Neural progenitor cell (in vitro differentiated cells): ENCODE measurements at regions not wholly inside any gene's neighbourhood (a gene's known extent, or its start where the extent isn't known, plus 50 kb on each side); places are given as distances from the start of the nearest gene placed in this dataset.

Source experiments
- DNase-seq: peaks from one replicate; pipeline ENCODE4 v3.0.0-alpha.2; 2016; ENCODE audit warnings: low spot score
- H2AFZ ChIP-seq: fragments of 200-600 bp; sonication (generic); replicated peaks from 2 replicates; pipeline ENCODE4 v1.6.1; 2016; ENCODE audit warnings: antibody characterized with exemption
- H3F3A ChIP-seq: fragments of 200-600 bp; sonication (generic); 2 replicates; pipeline ENCODE4 v1.6.1; 2016; ENCODE audit warnings: antibody characterized with exemption, low read depth
- H3K27ac ChIP-seq: fragments of 200-600 bp; sonication (generic); 2 replicates; pipeline ENCODE4 v1.5.1; 2016; ENCODE audit warnings: mild to moderate bottlenecking
- H3K27me3 ChIP-seq: fragments of 200-600 bp; sonication (generic); 2 replicates; pipeline ENCODE4 v1.6.1; 2016; ENCODE audit warnings: mild to moderate bottlenecking, moderate library complexity
- H3K36me3 ChIP-seq: fragments of 200-600 bp; sonication (generic); 2 replicates; pipeline ENCODE4 v1.5.1; 2016
- H3K4me1 ChIP-seq: fragments of 200-600 bp; sonication (generic); 2 replicates; pipeline ENCODE4 v1.6.1; 2016; ENCODE audit warnings: mixed run types
- H3K4me2 ChIP-seq: fragments of 200-600 bp; sonication (generic); 2 replicates; pipeline ENCODE4 v1.6.1; 2016
- H3K4me3 ChIP-seq: fragments of 200-600 bp; sonication (generic); 2 replicates; pipeline ENCODE4 v1.5.1; 2016
- H3K79me2 ChIP-seq: fragments of 200-600 bp; sonication (generic); 2 replicates; pipeline ENCODE4 v1.6.1; 2016; ENCODE audit warnings: low read depth
- H3K9ac ChIP-seq: fragments of 200-600 bp; sonication (generic); 2 replicates; pipeline ENCODE4 v1.6.1; 2016
- H3K9me3 ChIP-seq: fragments of 200-600 bp; sonication (generic); 2 replicates; pipeline ENCODE4 v1.5.1; 2016; ENCODE audit warnings: low read depth
- H4K20me1 ChIP-seq: fragments of 200-600 bp; sonication (generic); 2 replicates; pipeline ENCODE4 v1.6.1; 2016; ENCODE audit warnings: low read depth
- H3K27ac Mint-ChIP-seq: 3 replicates; pipeline ENCODE4 v1.8.0; 2021; ENCODE audit warnings: mixed read lengths
- H3K27me3 Mint-ChIP-seq: 2 replicates; pipeline ENCODE4 v1.8.0; 2022; ENCODE audit warnings: low read depth, mild to moderate bottlenecking, inconsistent platforms, moderate library complexity, mixed read lengths; ENCODE audit not compliant: insufficient read depth
- H3K36me3 Mint-ChIP-seq: 3 replicates; pipeline ENCODE4 v1.8.0; 2021; ENCODE audit warnings: mixed read lengths
- H3K4me1 Mint-ChIP-seq: 3 replicates; pipeline ENCODE4 v1.8.0; 2021; ENCODE audit warnings: mixed read lengths
- H3K4me3 Mint-ChIP-seq: 3 replicates; pipeline ENCODE4 v1.8.0; 2021; ENCODE audit warnings: mild to moderate bottlenecking, moderate library complexity, mixed read lengths
- H3K9me3 Mint-ChIP-seq: 3 replicates; pipeline ENCODE4 v1.8.0; 2020; ENCODE audit warnings: mixed read lengths
- EZH2 ChIP-seq: fragments of 200-600 bp; sonication (generic); IDR thresholded peaks from 2 replicates; pipeline ENCODE4 v1.6.1; 2017; ENCODE audit warnings: antibody characterized with exemption, mild to moderate bottlenecking, moderate library complexity
- EZH2phosphoT487 ChIP-seq: fragments of 200-600 bp; sonication (generic); IDR thresholded peaks from 2 replicates; pipeline ENCODE4 v1.6.1; 2017; ENCODE audit warnings: antibody characterized with exemption
- TF ChIP-seq, protein P1 (sequence below): fragments of 200-600 bp; sonication (generic); IDR thresholded peaks from 2 replicates; pipeline ENCODE4 v1.5.1; 2017; ENCODE audit warnings: antibody characterized with exemption, mild to moderate bottlenecking

DNA sequence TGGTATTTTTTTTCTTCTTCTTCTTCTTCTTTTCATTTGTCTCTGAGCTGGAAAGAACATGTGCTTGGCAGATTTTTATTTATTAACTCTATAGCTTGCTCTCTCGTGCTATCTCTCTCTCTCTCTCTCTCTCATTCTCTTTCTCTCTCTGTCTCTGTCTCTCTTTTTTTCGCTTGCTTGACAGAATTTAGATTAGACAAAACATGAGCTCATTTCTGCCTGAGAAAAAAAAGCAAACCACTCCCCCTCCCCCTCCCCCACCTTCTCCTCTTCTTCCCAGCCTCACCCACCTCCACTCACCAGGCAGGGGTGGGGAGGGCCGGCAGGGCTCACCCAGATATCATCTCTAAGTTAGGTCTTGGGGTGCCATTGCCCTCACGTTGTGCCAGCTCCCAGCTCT, 81.5 kb downstream of the PJA1 start:
- peaks cover 2% of the 10 kb centered on the region for H3K4me1 ChIP-seq
- no peak overlapping the region for H3K9ac ChIP-seq
- H3K4me2 ChIP-seq, result no peak overlapping the region
- peaks cover 45% of the 10 kb centered on the region for H3K4me1 Mint-ChIP-seq
- H3K9me3 Mint-ChIP-seq, result peaks cover 5% of the 10 kb centered on the region
- no peaks in the 10 kb centered on the region for H3K36me3 ChIP-seq
- no peaks in the 10 kb centered on the region for H4K20me1 ChIP-seq
- DNase-seq, result no peak
- no peak overlapping the region for H3K27ac ChIP-seq
- TF ChIP-seq, protein P1, sequence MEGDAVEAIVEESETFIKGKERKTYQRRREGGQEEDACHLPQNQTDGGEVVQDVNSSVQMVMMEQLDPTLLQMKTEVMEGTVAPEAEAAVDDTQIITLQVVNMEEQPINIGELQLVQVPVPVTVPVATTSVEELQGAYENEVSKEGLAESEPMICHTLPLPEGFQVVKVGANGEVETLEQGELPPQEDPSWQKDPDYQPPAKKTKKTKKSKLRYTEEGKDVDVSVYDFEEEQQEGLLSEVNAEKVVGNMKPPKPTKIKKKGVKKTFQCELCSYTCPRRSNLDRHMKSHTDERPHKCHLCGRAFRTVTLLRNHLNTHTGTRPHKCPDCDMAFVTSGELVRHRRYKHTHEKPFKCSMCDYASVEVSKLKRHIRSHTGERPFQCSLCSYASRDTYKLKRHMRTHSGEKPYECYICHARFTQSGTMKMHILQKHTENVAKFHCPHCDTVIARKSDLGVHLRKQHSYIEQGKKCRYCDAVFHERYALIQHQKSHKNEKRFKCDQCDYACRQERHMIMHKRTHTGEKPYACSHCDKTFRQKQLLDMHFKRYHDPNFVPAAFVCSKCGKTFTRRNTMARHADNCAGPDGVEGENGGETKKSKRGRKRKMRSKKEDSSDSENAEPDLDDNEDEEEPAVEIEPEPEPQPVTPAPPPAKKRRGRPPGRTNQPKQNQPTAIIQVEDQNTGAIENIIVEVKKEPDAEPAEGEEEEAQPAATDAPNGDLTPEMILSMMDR, result no peak
- no peak for TF ChIP-seq EZH2
- TF ChIP-seq EZH2phosphoT487, result no peak
- peaks cover 7% of the 10 kb centered on the region for H3K27me3 Mint-ChIP-seq
- H3K36me3 Mint-ChIP-seq, result no peaks in the 10 kb centered on the region
- H3K27ac Mint-ChIP-seq, result peak overlapping the region; percentile 66
- no peaks in the 10 kb centered on the region for H3K27me3 ChIP-seq
- H3K9me3 ChIP-seq, result no peaks in the 10 kb centered on the region
- no peak overlapping the region for H2AFZ ChIP-seq
- no peak overlapping the region for H3K4me3 ChIP-seq
- H3K4me3 Mint-ChIP-seq, result no peak overlapping the region
- no peaks in the 10 kb centered on the region for H3F3A ChIP-seq
- H3K79me2 ChIP-seq, result no peaks in the 10 kb centered on the region

DNA sequence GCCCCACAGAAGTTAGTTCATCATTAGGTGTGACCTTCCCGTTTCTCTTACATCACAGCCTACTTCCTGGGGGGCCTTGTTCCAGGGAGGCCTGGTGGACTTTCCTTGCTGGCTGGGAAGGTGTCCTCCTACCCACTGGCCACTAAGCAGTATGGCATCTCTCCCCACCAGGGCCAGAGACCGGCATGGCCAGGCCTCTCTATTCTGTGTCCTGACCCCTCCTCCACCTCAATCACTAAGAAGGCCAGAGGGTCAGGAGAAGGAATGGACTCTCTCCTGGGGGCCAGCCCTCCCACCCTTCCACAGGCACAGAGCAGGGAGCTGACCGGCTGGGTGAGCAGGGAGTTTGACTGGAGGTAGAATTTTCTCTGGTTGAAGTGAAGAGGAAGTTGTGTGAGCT, 81.9 kb downstream of the PJA1 start:
- no peak overlapping the region for H3K4me3 Mint-ChIP-seq
- no peak for DNase-seq
- Histone ChIP-seq H2AFZ (no peak overlapping the region), H3F3A (no peaks in the 10 kb centered on the region), H3K4me2 (no peak overlapping the region), H4K20me1 (no peaks in the 10 kb centered on the region), H3K4me1 (peaks cover 2% of the 10 kb centered on the region), H3K9me3 (no peaks in the 10 kb centered on the region), H3K36me3 (no peaks in the 10 kb centered on the region), H3K79me2 (no peaks in the 10 kb centered on the region), H3K4me3 (no peak overlapping the region), H3K27ac (no peak overlapping the region), H3K27me3 (no peaks in the 10 kb centered on the region), H3K9ac (no peak overlapping the region)
- H3K27me3 Mint-ChIP-seq, result peaks cover 7% of the 10 kb centered on the region
- H3K9me3 Mint-ChIP-seq, result peaks cover 5% of the 10 kb centered on the region
- peaks cover 43% of the 10 kb centered on the region for H3K4me1 Mint-ChIP-seq
- no peaks in the 10 kb centered on the region for H3K36me3 Mint-ChIP-seq
- TF ChIP-seq, protein P1, result no peak
- TF ChIP-seq EZH2, result no peak
- TF ChIP-seq EZH2phosphoT487, result no peak
- H3K27ac Mint-ChIP-seq, result peak overlapping the region; percentile 66

DNA sequence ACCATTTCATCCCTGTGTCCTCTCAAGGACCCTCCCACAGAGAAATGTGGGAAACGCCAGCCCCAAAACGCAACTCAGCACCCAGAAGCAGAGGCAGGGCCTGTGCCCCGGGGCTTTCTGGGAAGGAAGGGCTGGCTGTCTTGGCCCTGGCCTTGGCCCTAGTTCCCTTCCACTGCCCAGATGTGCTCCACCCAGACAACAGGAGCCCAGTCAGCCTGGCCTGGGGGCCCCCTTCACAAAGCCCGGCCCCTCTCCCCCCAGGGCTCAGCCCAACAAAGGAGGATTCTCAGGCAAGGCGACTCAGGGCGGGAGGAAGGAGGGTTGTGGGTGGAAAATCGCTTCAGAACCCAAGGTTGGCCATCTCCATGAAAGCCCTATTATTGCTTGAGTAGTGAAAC, 82.5 kb downstream of the PJA1 start:
- no peaks in the 10 kb centered on the region for H3K9me3 ChIP-seq
- peaks cover 2% of the 10 kb centered on the region for H3K4me1 ChIP-seq
- Mint-ChIP-seq H3K27ac (no peak overlapping the region), H3K4me1 (peaks cover 40% of the 10 kb centered on the region), H3K27me3 (peaks cover 7% of the 10 kb centered on the region), H3K9me3 (peaks cover 5% of the 10 kb centered on the region), H3K36me3 (no peaks in the 10 kb centered on the region), H3K4me3 (no peak overlapping the region)
- H3K27ac ChIP-seq, result no peak overlapping the region
- DNase-seq, result no peak
- no peaks in the 10 kb centered on the region for H4K20me1 ChIP-seq
- no peak overlapping the region for H3K9ac ChIP-seq
- no peak overlapping the region for H2AFZ ChIP-seq
- no peaks in the 10 kb centered on the region for H3F3A ChIP-seq
- TF ChIP-seq EZH2 (no peak), EZH2phosphoT487 (no peak)
- TF ChIP-seq, protein P1, result no peak
- no peaks in the 10 kb centered on the region for H3K79me2 ChIP-seq
- no peaks in the 10 kb centered on the region for H3K27me3 ChIP-seq
- H3K4me3 ChIP-seq, result no peak overlapping the region
- no peak overlapping the region for H3K4me2 ChIP-seq
- H3K36me3 ChIP-seq, result no peaks in the 10 kb centered on the region
